MM.1S (cell line): ENCODE measurements at regions not wholly inside any gene's neighbourhood (a gene's known extent, or its start where the extent isn't known, plus 50 kb on each side); places are given as distances from the start of the nearest gene placed in this dataset.

ENCODE experiments used
- DNase-seq: peaks from one replicate; pipeline ENCODE4 v3.0.0-alpha.2; 2015
- H2AFZ ChIP-seq: fragments of 300-600 bp; sonication (generic); 2 replicates; pipeline ENCODE4 v1.6.0; 2016; ENCODE audit warnings: antibody characterized with exemption, low read length
- H3F3A ChIP-seq: fragments of 300-600 bp; sonication (generic); 2 replicates; pipeline ENCODE4 v1.6.1; 2016; ENCODE audit warnings: mild to moderate bottlenecking, antibody characterized with exemption, low read length, moderate library complexity, mixed read lengths; ENCODE audit not compliant: insufficient read depth
- H3K27ac ChIP-seq: fragments of 300-600 bp; sonication (generic); 2 replicates; pipeline ENCODE4 v1.5.1; 2016; ENCODE audit warnings: mild to moderate bottlenecking, low read length
- H3K27me3 ChIP-seq: fragments of 300-600 bp; sonication (generic); replicated peaks from 2 replicates; pipeline ENCODE4 v1.6.0; 2016; ENCODE audit warnings: low read length; ENCODE audit not compliant: insufficient read depth
- H3K36me3 ChIP-seq: fragments of 300-600 bp; sonication (generic); replicated peaks from 2 replicates; pipeline ENCODE4 v1.6.1; 2016; ENCODE audit warnings: mild to moderate bottlenecking, low read length, mixed read lengths; ENCODE audit not compliant: insufficient read depth
- H3K4me1 ChIP-seq: fragments of 300-600 bp; sonication (generic); 2 replicates; pipeline ENCODE4 v1.6.1; 2016; ENCODE audit warnings: low read length, mixed read lengths
- H3K4me2 ChIP-seq: fragments of 300-600 bp; sonication (generic); 2 replicates; pipeline ENCODE4 v1.6.0; 2016; ENCODE audit warnings: low read depth, low read length
- H3K4me3 ChIP-seq: fragments of 300-600 bp; sonication (generic); 2 replicates; pipeline ENCODE4 v1.5.1; 2016; ENCODE audit warnings: low read length, mixed read lengths
- H3K79me2 ChIP-seq: fragments of 300-600 bp; sonication (generic); 2 replicates; pipeline ENCODE4 v1.6.1; 2016; ENCODE audit warnings: mixed run types, low read length, mixed read lengths
- H3K9ac ChIP-seq: fragments of 300-600 bp; sonication (generic); 2 replicates; pipeline ENCODE4 v1.6.1; 2016; ENCODE audit warnings: low read length, mixed read lengths
- H3K9me2 ChIP-seq: fragments of 300-600 bp; sonication (generic); replicated peaks from 2 replicates; pipeline ENCODE4 v1.6.1; 2016; ENCODE audit warnings: mild to moderate bottlenecking, low read length, mixed read lengths; ENCODE audit not compliant: insufficient read depth
- H3K9me3 ChIP-seq: fragments of 300-600 bp; sonication (generic); replicated peaks from 2 replicates; pipeline ENCODE4 v1.6.1; 2016; ENCODE audit warnings: mild to moderate bottlenecking, low read length, mixed read lengths; ENCODE audit not compliant: insufficient read depth
- H4K20me1 ChIP-seq: fragments of 300-600 bp; sonication (generic); 2 replicates; pipeline ENCODE4 v1.6.1; 2016; ENCODE audit warnings: mild to moderate bottlenecking, low read length, moderate library complexity, mixed read lengths; ENCODE audit not compliant: insufficient read depth
- CTCF ChIP-seq: fragments of 300-600 bp; sonication (generic); IDR thresholded peaks from 2 replicates; pipeline ENCODE4 v1.5.1; 2016; ENCODE audit warnings: antibody characterized with exemption, low read length, mixed read lengths
- EZH2 ChIP-seq: fragments of 300-600 bp; sonication (generic); optimal IDR thresholded peaks from 2 replicates; pipeline ENCODE3; 2017; ENCODE audit warnings: low read depth, mild to moderate bottlenecking, antibody characterized with exemption, low read length, mixed read lengths
- EZH2phosphoT487 ChIP-seq: fragments of 300-600 bp; sonication (generic); IDR thresholded peaks from 2 replicates; pipeline ENCODE4 v1.6.1; 2018; ENCODE audit warnings: antibody characterized with exemption, low read length

GRCh38 chr20:22805996-22806395 is 221.6 kb upstream of the FOXA2 start:
- no peaks in the 10 kb centered on the region for H3K36me3 ChIP-seq
- no peaks in the 10 kb centered on the region for H3F3A ChIP-seq
- no peaks in the 10 kb centered on the region for H3K27me3 ChIP-seq
- no peak for TF ChIP-seq CTCF
- no peak for TF ChIP-seq EZH2
- no peak for TF ChIP-seq EZH2phosphoT487
- DNase-seq = no peak
- no peaks in the 10 kb centered on the region for H3K79me2 ChIP-seq
- H2AFZ ChIP-seq = no peak overlapping the region
- H3K27ac ChIP-seq = no peak overlapping the region
- H3K9me3 ChIP-seq = no peaks in the 10 kb centered on the region
- H3K9me2 ChIP-seq = no peaks in the 10 kb centered on the region
- no peaks in the 10 kb centered on the region for H3K4me1 ChIP-seq
- no peak overlapping the region for H3K4me2 ChIP-seq
- no peaks in the 10 kb centered on the region for H4K20me1 ChIP-seq
- H3K4me3 ChIP-seq = no peak overlapping the region
- no peak overlapping the region for H3K9ac ChIP-seq

GRCh38 chr20:22807045-22807444 is 222.7 kb upstream of the FOXA2 start:
- H3K9me2 ChIP-seq = no peaks in the 10 kb centered on the region
- no peaks in the 10 kb centered on the region for H3F3A ChIP-seq
- DNase-seq = no peak
- no peaks in the 10 kb centered on the region for H3K79me2 ChIP-seq
- no peak overlapping the region for H2AFZ ChIP-seq
- H3K4me1 ChIP-seq = no peaks in the 10 kb centered on the region
- H3K4me3 ChIP-seq = no peak overlapping the region
- no peak overlapping the region for H3K9ac ChIP-seq
- no peaks in the 10 kb centered on the region for H3K9me3 ChIP-seq
- H3K27me3 ChIP-seq = no peaks in the 10 kb centered on the region
- TF ChIP-seq EZH2phosphoT487 (no peak), EZH2 (no peak), CTCF (no peak)
- H3K36me3 ChIP-seq = no peaks in the 10 kb centered on the region
- no peaks in the 10 kb centered on the region for H4K20me1 ChIP-seq
- no peak overlapping the region for H3K4me2 ChIP-seq
- no peak overlapping the region for H3K27ac ChIP-seq

- no peaks in the 10 kb centered on the region for H3K27me3 ChIP-seq
- H2AFZ ChIP-seq = no peak overlapping the region
- no peak for DNase-seq
- H3K36me3 ChIP-seq = no peaks in the 10 kb centered on the region
- no peaks in the 10 kb centered on the region for H3K9me2 ChIP-seq
- H4K20me1 ChIP-seq = no peaks in the 10 kb centered on the region
- TF ChIP-seq CTCF = no peak
- TF ChIP-seq EZH2 = no peak
- no peak for TF ChIP-seq EZH2phosphoT487
- no peak overlapping the region for H3K27ac ChIP-seq
- H3F3A ChIP-seq = no peaks in the 10 kb centered on the region
- no peak overlapping the region for H3K4me2 ChIP-seq
- no peak overlapping the region for H3K4me3 ChIP-seq
- H3K79me2 ChIP-seq = no peaks in the 10 kb centered on the region
- H3K4me1 ChIP-seq = no peaks in the 10 kb centered on the region
- no peak overlapping the region for H3K9ac ChIP-seq
- no peaks in the 10 kb centered on the region for H3K9me3 ChIP-seq
Observed at GRCh38 chr20:22807646-22808244, 223.4 kb upstream of the FOXA2 start.
